Mucosa of rectum (tissue), 2 donors: ENCODE measurements at regions not wholly inside any gene's neighbourhood (a gene's known extent, or its start where the extent isn't known, plus 50 kb on each side); places are given as distances from the start of the nearest gene placed in this dataset.

Experiments
- H3K27ac ChIP-seq, 2 donors: one replicate each; pipeline ENCODE4 v1.7.0; 2013; ENCODE audit warnings: inconsistent platforms in 2 of 2, low read depth in 2 of 2, low read length in 2 of 2
- H3K27me3 ChIP-seq, 2 donors: one replicate each; pipeline ENCODE4 v1.7.0; 2013; ENCODE audit warnings: low read length in 2 of 2; ENCODE audit not compliant: control insufficient read depth in 2 of 2, insufficient read depth in 2 of 2
- H3K36me3 ChIP-seq, 2 donors: one replicate each; pipeline ENCODE4 v1.7.0; 2013; ENCODE audit warnings: low read length in 2 of 2; ENCODE audit not compliant: control insufficient read depth in 2 of 2, insufficient read depth in 2 of 2
- H3K4me1 ChIP-seq, 2 donors: one replicate each; pipeline ENCODE4 v1.7.0; 2013; ENCODE audit warnings: low read length in 2 of 2, mild to moderate bottlenecking in 1 of 2; ENCODE audit not compliant: control insufficient read depth in 2 of 2, insufficient read depth in 2 of 2
- H3K4me3 ChIP-seq, 2 donors: one replicate each; pipeline ENCODE4 v1.7.0; 2013; ENCODE audit warnings: low read length in 2 of 2
- H3K9ac ChIP-seq, 2 donors: one replicate each; pipeline ENCODE4 v1.7.0; 2013; ENCODE audit warnings: low read length in 2 of 2, low read depth in 1 of 2, mild to moderate bottlenecking in 1 of 2
- H3K9me3 ChIP-seq, 2 donors: one replicate each; pipeline ENCODE4 v1.7.0; 2013; ENCODE audit warnings: low read length in 2 of 2; ENCODE audit not compliant: control insufficient read depth in 2 of 2
- donor health status: healthy.
- donor health status: Normal muscosa, but diverticular disease.

DNA sequence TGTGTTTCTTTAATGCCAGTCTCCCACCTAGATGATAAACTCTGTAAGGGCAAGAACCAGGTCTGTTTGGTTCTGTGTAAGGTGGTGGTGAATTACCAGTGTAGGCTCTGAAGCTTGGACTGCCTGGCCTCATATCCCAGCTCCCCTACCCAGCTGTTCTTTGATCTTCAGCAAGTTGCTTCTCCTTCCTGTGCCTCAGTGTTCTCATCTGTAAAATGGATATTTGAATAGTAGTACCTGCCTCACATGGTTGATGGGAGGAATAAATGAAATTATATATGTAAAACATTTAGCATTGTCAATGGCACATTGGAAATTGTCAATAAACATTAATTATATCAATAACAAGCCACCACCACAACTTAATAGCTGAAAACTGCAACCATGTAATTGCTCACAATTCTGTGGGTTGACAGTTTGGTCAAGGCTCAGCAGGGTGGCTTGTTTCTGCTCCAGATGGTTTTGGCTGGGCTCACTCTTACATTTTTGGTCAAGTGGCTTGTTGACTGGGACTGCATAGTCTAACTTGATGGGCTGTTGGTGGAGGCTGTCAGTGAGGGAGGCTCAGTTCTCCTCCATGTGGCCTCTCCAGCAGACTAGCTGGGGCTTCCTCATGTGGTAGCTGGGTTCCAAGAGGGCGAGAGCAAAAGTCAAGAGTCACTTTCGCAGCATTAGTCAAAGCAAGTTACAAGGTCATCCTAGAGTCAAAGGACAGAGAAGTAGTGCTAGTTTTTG, 84.5 kb upstream of the DUSP5 start:
- H3K27me3 ChIP-seq = no peaks in the 10 kb centered on the region
- H3K9me3 ChIP-seq = no peaks in the 10 kb centered on the region
- no peak overlapping the region for H3K9ac ChIP-seq
- H3K36me3 ChIP-seq = no peaks in the 10 kb centered on the region
- peaks cover 30 to 32% of the 10 kb centered on the region in 2 donors for H3K4me1 ChIP-seq
- no peak overlapping the region for H3K4me3 ChIP-seq
- peak overlapping the region in 1 of 2 donors; percentile 61 for H3K27ac ChIP-seq

DNA sequence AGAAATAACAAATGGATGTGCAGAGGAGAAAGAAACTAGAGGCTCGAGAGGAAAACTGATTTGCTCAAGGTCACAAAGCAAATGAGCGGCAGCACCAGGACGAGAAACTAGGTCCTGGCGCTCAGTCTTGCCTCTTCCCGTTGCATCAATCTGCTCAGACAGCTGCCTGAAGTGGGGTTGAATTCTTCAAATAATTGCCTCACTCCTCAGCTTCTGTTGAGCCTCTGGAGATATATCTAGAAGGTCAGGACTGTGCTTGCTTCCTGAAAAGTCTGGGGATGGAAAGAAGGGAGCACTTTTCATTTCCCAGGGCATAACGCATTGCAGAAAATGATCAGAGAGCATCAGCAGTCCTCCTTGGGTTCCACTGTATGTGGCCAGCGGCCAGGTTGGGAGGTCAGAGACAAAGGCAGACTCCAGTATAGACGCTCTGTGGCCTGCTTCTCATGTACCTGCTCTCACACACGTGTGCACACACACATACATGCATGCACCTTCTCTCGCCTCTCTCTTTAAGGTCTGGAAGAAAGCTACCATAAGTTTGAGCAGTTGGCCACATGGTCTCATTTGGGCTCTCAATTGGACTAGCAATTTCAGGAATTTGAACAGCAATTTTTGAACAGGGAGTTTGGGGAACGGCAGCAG, 83.7 kb upstream of the DUSP5 start:
- H3K27ac ChIP-seq = peak overlapping the region; percentile 11 to 61

DNA sequence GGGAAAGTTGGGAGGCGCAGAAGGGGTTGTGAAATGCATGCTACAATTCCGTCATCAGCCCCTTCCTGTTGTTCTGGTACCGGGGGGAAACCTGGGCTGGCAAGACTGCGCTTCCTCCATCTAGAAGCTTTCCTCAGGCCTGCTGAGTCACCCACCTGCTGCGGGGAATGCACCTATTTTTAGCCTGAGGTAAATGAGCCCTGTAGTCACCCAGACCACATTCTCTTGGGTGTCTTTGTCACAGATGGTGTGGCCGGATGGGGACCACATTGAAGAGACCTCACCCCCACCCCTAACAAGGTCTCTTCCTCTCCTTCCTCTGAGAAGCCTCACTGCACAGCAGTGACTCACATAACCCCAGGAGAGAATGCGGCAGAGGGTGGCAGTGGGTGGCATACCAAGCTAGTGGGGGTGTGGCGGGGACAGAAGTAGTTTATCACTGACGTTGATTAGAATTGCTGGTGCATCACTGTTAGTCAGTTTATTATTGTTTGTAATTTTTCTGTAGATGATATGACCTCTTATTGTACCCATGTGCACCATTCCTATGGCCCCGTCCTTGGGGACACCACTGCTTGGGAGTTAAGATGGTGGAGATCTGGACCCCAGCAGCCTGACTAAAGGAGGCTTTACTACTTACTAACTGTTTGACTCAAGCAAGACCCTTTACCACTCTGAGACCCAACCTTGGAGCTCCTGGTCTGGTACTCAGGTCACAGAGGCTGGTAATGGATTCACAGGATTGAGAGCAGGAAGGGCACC, 83.0 kb upstream of the DUSP5 start:
- H3K9ac ChIP-seq = peak overlapping the region in 1 of 2 donors; percentile 6
- no peaks in the 10 kb centered on the region for H3K27me3 ChIP-seq
- peaks cover 30 to 32% of the 10 kb centered on the region in 2 donors for H3K4me1 ChIP-seq
- H3K36me3 ChIP-seq = no peaks in the 10 kb centered on the region
- no peaks in the 10 kb centered on the region for H3K9me3 ChIP-seq
- H3K27ac ChIP-seq = peak overlapping the region; percentile 16 to 67
- no peak overlapping the region for H3K4me3 ChIP-seq

More for the DNA sequence above, 83.7 kb upstream of the DUSP5 start:
- Histone ChIP-seq H3K4me1 (peaks cover 30 to 32% of the 10 kb centered on the region in 2 donors), H3K27me3 (no peaks in the 10 kb centered on the region), H3K4me3 (no peak overlapping the region), H3K36me3 (no peaks in the 10 kb centered on the region), H3K9me3 (no peaks in the 10 kb centered on the region), H3K9ac (no peak overlapping the region)

DNA sequence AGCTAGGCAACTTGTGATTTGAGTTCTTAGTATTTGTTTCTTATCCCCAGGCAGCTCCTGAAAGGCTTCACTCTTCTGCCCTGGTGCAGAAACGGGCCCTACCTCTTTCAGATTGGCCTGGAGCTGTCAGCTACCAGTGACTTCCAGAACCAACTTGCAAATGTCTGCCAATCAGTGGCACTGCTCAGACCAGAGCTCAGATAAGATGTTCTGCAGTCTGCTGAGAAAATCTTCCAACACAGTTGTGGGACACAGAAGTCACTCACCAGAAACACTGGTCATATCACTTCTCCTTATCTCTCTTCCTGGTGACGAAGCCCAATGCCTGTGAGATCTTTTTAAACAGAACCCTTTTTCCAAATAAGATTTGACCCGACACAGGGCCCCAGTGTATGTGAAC, 81.9 kb upstream of the DUSP5 start:
- Histone ChIP-seq H3K4me3 (no peak overlapping the region), H3K27ac (peak overlapping the region; percentile 3 to 67), H3K27me3 (no peaks in the 10 kb centered on the region), H3K9ac (no peak overlapping the region), H3K36me3 (no peaks in the 10 kb centered on the region), H3K4me1 (peaks cover 21 to 24% of the 10 kb centered on the region in 2 donors), H3K9me3 (no peaks in the 10 kb centered on the region)

DNA sequence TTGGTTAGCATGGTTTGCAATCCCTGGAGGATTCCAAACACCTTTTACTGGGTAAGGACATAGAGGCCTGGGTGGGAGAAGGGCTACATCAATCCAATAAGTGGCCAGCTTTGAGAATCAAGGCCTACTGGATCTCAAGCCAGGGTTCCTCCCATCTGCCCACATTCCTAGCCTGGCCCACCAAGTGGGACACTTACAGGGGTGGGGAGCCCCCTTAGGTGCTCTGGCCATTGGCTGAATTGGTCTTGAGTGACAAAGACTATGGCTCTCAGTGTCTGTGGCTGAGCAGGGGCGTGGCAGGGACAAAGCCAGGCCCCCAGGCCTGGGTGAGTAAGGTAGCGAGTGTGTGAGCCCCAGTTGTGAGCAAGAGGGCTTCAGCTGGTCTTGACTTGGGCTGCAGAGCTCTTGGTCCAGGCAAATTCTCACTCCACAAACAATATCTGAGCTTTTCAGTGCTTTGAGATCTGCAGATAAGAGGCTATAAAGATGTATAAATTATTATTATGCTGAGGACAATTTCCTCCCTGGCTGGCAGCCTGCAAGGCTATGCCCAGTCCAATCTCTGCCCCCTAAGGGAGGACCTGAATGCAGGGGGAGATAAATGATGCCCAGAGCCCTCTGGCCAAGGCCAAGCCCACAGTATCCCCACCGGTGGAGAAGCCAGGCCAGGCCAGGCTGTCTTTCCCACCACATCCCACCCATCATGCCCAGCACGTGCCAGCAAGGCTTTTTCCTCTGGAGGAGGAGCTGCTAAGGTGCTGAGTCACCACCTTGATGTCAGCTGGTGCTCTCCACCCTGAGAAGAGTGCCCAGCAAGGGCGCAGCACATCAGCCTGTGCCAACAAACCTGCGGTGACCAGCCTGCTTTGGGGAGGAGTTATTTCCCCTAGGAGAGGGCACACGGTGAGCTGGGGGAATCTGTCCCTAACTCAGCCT, 80.7 kb upstream of the DUSP5 start:
- H3K9ac ChIP-seq = no peak overlapping the region
- no peaks in the 10 kb centered on the region for H3K27me3 ChIP-seq
- H3K9me3 ChIP-seq = no peaks in the 10 kb centered on the region
- H3K27ac ChIP-seq = peak overlapping the region; percentile 61 to 72
- H3K36me3 ChIP-seq = no peaks in the 10 kb centered on the region
- H3K4me1 ChIP-seq = peaks cover 19 to 24% of the 10 kb centered on the region in 2 donors
- no peak overlapping the region for H3K4me3 ChIP-seq

DNA sequence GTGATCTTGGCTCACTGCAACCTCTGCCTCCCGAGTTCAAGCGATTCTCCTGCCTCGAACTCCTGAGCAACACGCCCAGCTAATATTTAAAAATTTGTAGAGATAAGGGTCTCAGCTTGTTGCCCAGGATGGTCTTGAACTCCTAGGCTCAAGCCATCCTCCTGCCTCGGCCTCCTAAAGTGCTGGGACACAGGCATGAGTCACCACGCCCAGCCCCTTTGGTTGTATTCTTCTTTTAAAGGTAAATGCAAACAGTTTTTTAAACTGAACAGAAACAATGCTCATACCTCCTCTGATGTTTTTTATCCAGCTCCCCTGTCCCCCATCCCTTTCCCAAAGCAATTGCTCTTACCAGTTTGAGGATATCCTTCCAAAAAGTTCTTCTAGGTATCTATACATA, 79.5 kb upstream of the DUSP5 start:
- peaks cover 19 to 24% of the 10 kb centered on the region in 2 donors for H3K4me1 ChIP-seq

DNA sequence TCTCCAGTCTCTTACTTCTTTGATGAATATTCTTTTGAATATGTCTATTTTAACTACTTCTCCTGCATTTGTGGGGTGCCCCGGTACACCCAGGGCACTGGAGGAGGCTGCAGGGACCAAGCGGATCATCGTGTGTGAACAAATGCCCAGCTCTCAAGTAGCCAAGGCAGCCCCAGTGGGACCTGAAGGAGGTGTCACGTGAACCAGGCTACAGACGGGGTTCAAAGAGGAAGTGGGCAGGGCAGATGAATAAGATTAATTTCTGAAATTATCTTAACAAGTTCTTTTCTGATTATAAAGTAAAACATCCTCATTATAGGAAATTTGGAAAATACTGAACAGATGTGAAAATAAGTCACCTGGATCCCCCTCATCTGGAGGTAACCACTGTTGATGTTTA, 78.4 kb upstream of the DUSP5 start:
- H3K4me1 ChIP-seq = peaks cover 19 to 24% of the 10 kb centered on the region in 2 donors

More for the DNA sequence above, 79.5 kb upstream of the DUSP5 start:
- H3K27me3 ChIP-seq = no peaks in the 10 kb centered on the region
- H3K9me3 ChIP-seq = no peaks in the 10 kb centered on the region
- H3K36me3 ChIP-seq = no peaks in the 10 kb centered on the region
- H3K9ac ChIP-seq = no peak overlapping the region
- H3K27ac ChIP-seq = no peak overlapping the region
- no peak overlapping the region for H3K4me3 ChIP-seq

DNA sequence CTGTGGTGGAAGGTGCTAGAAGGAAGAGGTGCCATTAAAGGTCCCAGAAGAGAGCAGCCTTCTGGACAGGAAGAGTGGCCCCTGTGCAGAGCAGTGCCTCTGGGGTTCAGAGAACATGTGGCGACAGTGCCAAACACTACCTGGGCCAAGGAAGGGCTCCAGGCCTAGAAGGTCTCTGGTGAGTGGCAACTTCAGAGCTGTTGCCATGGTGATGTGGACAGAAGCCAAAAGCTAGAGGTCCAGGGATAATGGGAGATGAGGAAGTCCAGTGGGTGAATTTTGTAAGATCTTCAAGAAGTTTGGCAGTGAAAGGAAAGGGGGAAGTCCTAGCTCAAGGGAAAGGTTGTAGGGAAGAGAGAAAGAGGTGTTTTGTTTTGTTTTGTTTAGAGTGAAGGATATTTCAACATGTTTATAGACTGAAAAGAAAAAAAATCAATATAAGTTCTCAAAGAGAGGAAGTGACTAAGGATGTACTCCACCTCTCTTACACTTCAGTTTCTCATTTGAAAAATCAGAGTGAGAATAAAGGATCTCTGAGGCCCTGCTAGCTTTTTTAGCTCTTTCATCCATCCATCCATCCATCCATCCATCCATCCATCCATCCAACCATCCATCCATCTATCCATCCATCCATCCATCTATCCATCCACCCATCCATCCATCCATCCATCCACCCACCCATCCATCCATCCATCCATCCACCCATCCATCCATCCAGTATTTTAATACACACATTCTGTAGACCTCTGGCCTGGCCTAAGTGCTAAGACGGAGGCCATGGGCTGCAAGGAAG, 77.1 kb upstream of the DUSP5 start:
- H3K4me1 ChIP-seq = peaks cover 17% of the 10 kb centered on the region in 2 donors
- H3K27ac ChIP-seq = no peak overlapping the region
- no peaks in the 10 kb centered on the region for H3K9me3 ChIP-seq
- H3K9ac ChIP-seq = no peak overlapping the region
- H3K4me3 ChIP-seq = no peak overlapping the region
- no peaks in the 10 kb centered on the region for H3K27me3 ChIP-seq
- no peaks in the 10 kb centered on the region for H3K36me3 ChIP-seq

More for the DNA sequence above, 78.4 kb upstream of the DUSP5 start:
- no peak overlapping the region for H3K4me3 ChIP-seq
- no peaks in the 10 kb centered on the region for H3K27me3 ChIP-seq
- no peak overlapping the region for H3K27ac ChIP-seq
- H3K9ac ChIP-seq = no peak overlapping the region
- no peaks in the 10 kb centered on the region for H3K9me3 ChIP-seq
- H3K36me3 ChIP-seq = no peaks in the 10 kb centered on the region

DNA sequence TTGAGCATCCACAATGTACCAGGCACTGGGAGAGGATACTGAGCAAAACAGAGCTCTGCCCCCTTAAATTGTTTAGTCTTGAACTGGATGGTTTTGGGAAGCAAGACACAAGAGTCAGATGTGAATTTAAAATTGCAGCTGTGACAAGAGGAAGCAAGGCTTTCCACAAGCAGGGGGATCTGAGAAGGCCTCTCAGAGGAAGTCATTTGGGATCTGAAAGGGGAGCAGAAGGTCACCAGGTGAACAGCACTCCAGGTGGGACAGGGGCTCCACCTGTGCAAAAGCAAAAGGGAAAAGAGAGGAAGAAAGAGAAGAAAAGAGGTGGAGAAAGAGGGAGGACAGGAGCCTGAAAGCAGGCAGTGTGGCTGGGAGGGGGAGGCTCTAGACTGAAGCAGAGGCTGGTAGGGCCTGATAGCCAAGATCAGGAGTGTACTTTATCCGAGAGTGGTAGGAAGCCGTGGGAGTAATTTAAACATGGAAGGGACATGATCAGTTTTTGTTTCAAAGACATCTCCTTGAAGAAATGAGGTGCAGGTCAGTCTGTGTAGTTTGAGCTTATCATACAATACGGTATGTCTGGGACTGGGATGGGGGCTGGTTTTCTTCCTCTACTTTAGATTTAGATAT, 76.1 kb upstream of the DUSP5 start:
- H3K9ac ChIP-seq = no peak overlapping the region
- H3K36me3 ChIP-seq = no peaks in the 10 kb centered on the region
- peaks cover 13 to 17% of the 10 kb centered on the region in 2 donors for H3K4me1 ChIP-seq
- no peaks in the 10 kb centered on the region for H3K9me3 ChIP-seq
- no peak overlapping the region for H3K4me3 ChIP-seq
- no peaks in the 10 kb centered on the region for H3K27me3 ChIP-seq
- no peak overlapping the region for H3K27ac ChIP-seq
